HEK293 (cell line): ENCODE measurements at regions not wholly inside any gene's neighbourhood (a gene's known extent, or its start where the extent isn't known, plus 50 kb on each side); places are given as distances from the start of the nearest gene placed in this dataset.

ENCODE experiments used
- CTCF ChIA-PET: fragments of 350-600 bp; formaldehyde crosslinking; extraction: SDS; loops from one replicate; lab custom pipeline; 2021; ENCODE audit warnings: antibody characterized with exemption; lab: Yijun Ruan, JAX
- POLR2A ChIA-PET: fragments of 300-600 bp; formaldehyde crosslinking; extraction: SDS; loops from one replicate; lab custom pipeline; 2020; ENCODE audit warnings: antibody characterized with exemption, inconsistent platforms; lab: Yijun Ruan, JAX
- H3K27ac ChIP-seq: fragments of 200-500 bp; sonication (Bioruptor generic); 2 replicates; pipeline ENCODE4 v1.5.1; 2014; ENCODE audit warnings: low read depth, low read length, control low read depth, inconsistent platforms; ENCODE audit errors: extremely low read depth
- H3K36me3 ChIP-seq, 2 experiments: fragments of 200-500 bp in 1 of 2; sonication (Bioruptor generic) in 1 of 2; 1 replicate in 1 of 2; 2 replicates in 1 of 2; pipeline ENCODE4 v1.5.1; 2014 to 2017; ENCODE audit warnings: inconsistent platforms in 2 of 2, low read length in 2 of 2; ENCODE audit not compliant: control insufficient read depth in 2 of 2, insufficient read depth in 1 of 2
- H3K4me1 ChIP-seq: fragments of 200-500 bp; sonication (Bioruptor generic); 2 replicates; pipeline ENCODE4 v1.5.1; 2014; ENCODE audit warnings: mild to moderate bottlenecking, low read length, inconsistent platforms; ENCODE audit not compliant: control insufficient read depth, insufficient read depth
- H3K4me3 ChIP-seq: 2 replicates; pipeline ENCODE4 v1.5.1; 2011; ENCODE audit warnings: low read depth, mild to moderate bottlenecking, control low read depth, low read length, moderate library complexity
- H3K9me3 ChIP-seq: fragments of 200-500 bp; sonication (Bioruptor generic); 2 replicates; pipeline ENCODE4 v1.5.1; 2014; ENCODE audit warnings: low read depth, low read length, inconsistent platforms; ENCODE audit not compliant: control insufficient read depth, insufficient read depth
- ATF2 ChIP-seq: fragments of 450-650 bp; formaldehyde crosslinking; IDR thresholded peaks from 2 replicates; pipeline ENCODE4 v1.5.1; 2016; ENCODE audit warnings: missing biosample characterization, missing genetic modification characterization, low read depth
- BCL11A ChIP-seq: fragments of 450-650 bp; formaldehyde crosslinking; IDR thresholded peaks from 2 replicates; pipeline ENCODE4 v1.5.1; 2016; ENCODE audit warnings: low read depth, missing biosample characterization, missing genetic modification characterization
- HOXC10 ChIP-seq: sonication (generic); formaldehyde crosslinking; IDR thresholded peaks from 2 replicates; pipeline ENCODE4 v1.8.1; 2023; ENCODE audit warnings: mild to moderate bottlenecking, missing genetic modification reagents
- PRDM10 ChIP-seq: fragments of 450-650 bp; formaldehyde crosslinking; IDR thresholded peaks from 2 replicates; pipeline ENCODE4 v1.5.1; 2016; ENCODE audit warnings: missing biosample characterization, missing genetic modification characterization
- PRDM6 ChIP-seq: fragments of 450-650 bp; formaldehyde crosslinking; IDR thresholded peaks from 2 replicates; pipeline ENCODE4 v1.5.1; 2017; ENCODE audit warnings: missing biosample characterization, missing genetic modification characterization
- TRIM28 ChIP-seq: IDR thresholded peaks from 2 replicates; pipeline ENCODE4 v1.6.1; 2011; ENCODE audit warnings: low read length, control low read depth, borderline replicate concordance
- ZBTB17 ChIP-seq: fragments of 450-650 bp; formaldehyde crosslinking; IDR thresholded peaks from 2 replicates; pipeline ENCODE4 v1.5.1; 2016; ENCODE audit warnings: missing biosample characterization, missing genetic modification characterization
- ZBTB8A ChIP-seq: fragments of 450-650 bp; formaldehyde crosslinking; IDR thresholded peaks from 2 replicates; pipeline ENCODE4 v1.5.1; 2016; ENCODE audit warnings: missing biosample characterization, missing genetic modification characterization
- ZFHX2 ChIP-seq: fragments of 450-650 bp; formaldehyde crosslinking; conservative IDR thresholded peaks from 2 replicates; pipeline ENCODE4 v1.5.1; 2016; ENCODE audit warnings: missing biosample characterization, missing genetic modification characterization
- ZNF341 ChIP-seq: fragments of 450-650 bp; formaldehyde crosslinking; IDR thresholded peaks from 2 replicates; pipeline ENCODE4; 2016; ENCODE audit warnings: low read depth, missing biosample characterization, missing genetic modification characterization
- ZNF514 ChIP-seq: fragments of 450-650 bp; formaldehyde crosslinking; IDR thresholded peaks from 2 replicates; pipeline ENCODE4 v1.5.1; 2016; ENCODE audit warnings: missing biosample characterization, missing genetic modification characterization
- ZNF664 ChIP-seq: fragments of 450-650 bp; formaldehyde crosslinking; IDR thresholded peaks from 2 replicates; pipeline ENCODE4 v1.5.1; 2016; ENCODE audit warnings: missing biosample characterization, missing genetic modification characterization
- ZNF776 ChIP-seq: fragments of 450-650 bp; formaldehyde crosslinking; IDR thresholded peaks from 2 replicates; pipeline ENCODE4 v1.5.0; 2017; ENCODE audit warnings: missing biosample characterization, missing genetic modification characterization, borderline replicate concordance
- ZNF837 ChIP-seq: fragments of 450-650 bp; formaldehyde crosslinking; IDR thresholded peaks from 2 replicates; pipeline ENCODE4 v1.5.1; 2016; ENCODE audit warnings: missing biosample characterization, missing genetic modification characterization

DNA sequence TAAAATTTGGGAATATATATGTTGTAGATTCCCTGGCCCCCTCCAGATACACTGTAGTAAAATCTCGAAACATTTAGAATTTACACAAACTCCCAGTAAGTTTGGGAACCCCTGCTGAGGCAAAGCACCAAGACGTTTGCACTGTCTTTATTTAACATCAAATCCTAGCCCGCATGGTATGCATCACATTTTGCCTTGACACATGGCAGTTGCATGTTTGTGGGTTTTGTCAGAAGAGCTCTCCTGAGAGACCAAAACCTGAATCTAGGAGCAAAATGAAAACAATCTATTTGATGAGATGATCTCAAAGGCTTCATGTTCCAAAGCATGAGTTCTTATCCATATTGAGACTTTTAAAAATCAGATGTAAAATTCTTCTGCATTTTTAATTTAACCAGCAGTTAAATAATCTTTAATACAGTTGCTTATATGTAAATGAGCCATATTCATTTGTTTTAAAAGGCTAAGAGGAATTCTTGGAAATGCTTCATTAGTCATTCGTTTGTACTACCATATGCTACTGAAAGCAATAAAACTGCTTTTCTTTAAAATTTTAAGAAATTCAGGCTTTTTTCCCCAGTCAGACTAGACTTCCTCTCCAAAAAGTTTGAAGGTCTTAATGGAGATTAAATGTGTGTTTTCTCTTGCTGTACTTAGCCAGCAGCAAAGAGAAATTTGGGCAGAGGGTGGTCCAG lies 105.2 kb upstream of the BOC start:
- Histone ChIP-seq H3K4me3 (no peak overlapping the region), H3K36me3 (no peaks in the 10 kb centered on the region), H3K9me3 (no peaks in the 10 kb centered on the region)
- TF ChIP-seq BCL11A (no peak), HOXC10 (CRISPR knock-in tag) (no peak)
- TF ChIP-seq, all 188 proteins: peak for 0
- CTCF ChIA-PET: interaction anchor here (0.7 kb wide), 1 partner anchor 49 kb away, joined by 3 read pairs; no protein-coding TSS in a partner anchor
- H3K27ac ChIP-seq: no peak overlapping the region
- H3K4me1 ChIP-seq: 0 out of 2 replicates have a peak, but pooled peaks cover 3% of the 10 kb centered on the region
- POLR2A ChIA-PET: no interaction called here

DNA sequence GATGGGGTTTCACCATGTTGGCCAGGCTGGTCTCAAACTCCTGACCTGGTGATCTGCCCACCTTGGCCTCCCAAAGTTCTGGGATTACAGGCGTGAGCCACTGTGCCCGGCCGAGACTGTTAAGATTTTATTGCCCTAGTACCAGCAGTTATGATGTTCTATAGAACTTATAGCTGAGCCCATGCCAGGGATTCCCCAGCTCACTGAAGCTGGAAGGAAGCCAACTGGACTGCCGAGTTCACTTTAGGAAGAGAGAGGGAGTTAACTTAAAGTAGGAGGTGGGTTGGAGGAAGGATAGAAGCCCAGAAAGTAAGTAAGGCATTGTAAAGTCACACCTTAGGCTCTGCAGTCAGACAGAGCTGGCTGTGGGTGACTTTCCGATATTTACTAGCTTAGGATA lies 101.1 kb upstream of the BOC start:
- peak; percentile 46 for TF ChIP-seq ZBTB17 (tag by site-specific recombination)
- 0 out of 2 replicates have a peak, but pooled peaks have one; percentile 20 for TF ChIP-seq PRDM10 (tag by site-specific recombination)
- 0 out of 2 replicates have a peak, but pooled peaks have one; percentile 13 for TF ChIP-seq ZNF664
- peak; percentile 27; the same call in 1 of the 2 replicates for TF ChIP-seq ZFHX2 (tag by site-specific recombination)
- TF ChIP-seq ZNF341 (tag by site-specific recombination): no peak
- no peak for TF ChIP-seq ZNF776
- TF ChIP-seq ZBTB8A (tag by site-specific recombination): peak; percentile 63
- POLR2A ChIA-PET: no interaction called here
- CTCF ChIA-PET: interaction anchor here (0.6 kb wide), 1 partner anchor 23 kb away, joined by 3 read pairs; no protein-coding TSS in a partner anchor

DNA sequence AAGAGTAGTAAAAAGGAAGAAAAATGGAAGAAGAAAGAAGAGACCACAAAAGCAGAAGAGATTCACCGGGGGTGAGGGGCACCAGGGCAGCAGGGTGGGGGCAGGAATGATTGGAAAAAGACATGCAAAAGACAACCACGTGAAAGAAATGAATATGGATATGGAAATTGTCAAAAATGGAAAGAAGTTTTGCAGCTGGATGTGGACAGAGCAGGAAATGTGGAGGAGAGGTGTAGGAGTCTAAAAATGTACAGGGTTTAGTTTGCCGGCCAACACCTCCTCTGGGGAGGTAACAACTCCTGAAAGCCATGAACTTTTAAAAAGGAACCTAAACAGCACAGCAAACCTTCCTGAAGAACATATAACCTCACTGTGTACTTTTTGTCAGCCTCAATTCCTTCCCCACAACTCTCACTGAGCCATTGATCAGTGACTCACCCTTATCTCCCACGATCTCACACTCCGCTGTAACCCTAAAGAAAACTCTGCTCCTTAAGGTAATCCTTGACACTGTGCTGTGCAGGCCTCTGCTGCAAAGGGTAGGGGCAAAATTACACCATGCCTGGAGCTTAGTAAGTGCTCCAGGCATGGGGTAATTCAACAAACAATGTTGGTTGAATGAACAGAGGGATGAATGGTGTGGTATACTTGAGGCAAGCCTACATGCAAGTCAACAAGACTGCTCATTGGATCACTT lies 100.2 kb upstream of the BOC start:
- Histone ChIP-seq H3K4me1 (0 out of 2 replicates have a peak, but pooled peaks cover 3% of the 10 kb centered on the region), H3K4me3 (no peak overlapping the region), H3K9me3 (no peaks in the 10 kb centered on the region), H3K36me3 (no peaks in the 10 kb centered on the region), H3K27ac (no peak overlapping the region)
- CTCF ChIA-PET: no interaction called here
- POLR2A ChIA-PET: interaction anchor here (0.6 to 0.7 kb wide), 2 partner anchors 17 to 1265 kb away, joined by 4 to 5 read pairs; no protein-coding TSS in a partner anchor
- TF ChIP-seq TRIM28 (peak; percentile 54; the same call in 1 of the 2 replicates), ZNF837 (tag by site-specific recombination) (no peak)

More for the DNA sequence above, 101.1 kb upstream of the BOC start:
- Histone ChIP-seq H3K4me3 (no peak overlapping the region), H3K36me3 (no peaks in the 10 kb centered on the region), H3K4me1 (0 out of 2 replicates have a peak, but pooled peaks cover 3% of the 10 kb centered on the region), H3K9me3 (no peaks in the 10 kb centered on the region), H3K27ac (no peak overlapping the region)

- Histone ChIP-seq H3K9me3 (no peaks in the 10 kb centered on the region), H3K4me1 (0 out of 2 replicates have a peak, but pooled peaks cover 3% of the 10 kb centered on the region), H3K36me3 (no peaks in the 10 kb centered on the region), H3K27ac (no peak overlapping the region), H3K4me3 (no peak overlapping the region)
- CTCF ChIA-PET: interaction anchor here (0.7 kb wide), 1 partner anchor 42 kb away, joined by 3 read pairs; no protein-coding TSS in a partner anchor
- POLR2A ChIA-PET: interaction anchor here (0.6 to 0.8 kb wide), 3 partner anchors 14 to 40 kb away, joined by 3 to 4 read pairs (median 4); no protein-coding TSS in a partner anchor
- TF ChIP-seq ATF2 (tag by site-specific recombination) (peak; percentile 55; the same call in 1 of the 2 replicates), ZNF514 (tag by site-specific recombination) (no peak), PRDM6 (tag by site-specific recombination) (peak; percentile 74)
Measured at GRCh38 chr3:113113361-113113760, 98.0 kb upstream of the BOC start.
